HEK293 (cell line): ENCODE measurements at regions not wholly inside any gene's neighbourhood (a gene's known extent, or its start where the extent isn't known, plus 50 kb on each side); places are given as distances from the start of the nearest gene placed in this dataset.
"Not testable (repeated sequence)": the region's sequence is repeated elsewhere in the genome, so short reads cannot be mapped to it uniquely, and the experiment has no call there.

Experiments used
- CTCF ChIA-PET: fragments of 350-600 bp; formaldehyde crosslinking; extraction: SDS; loops from one replicate; lab custom pipeline; 2021; ENCODE audit warnings: antibody characterized with exemption; lab: Yijun Ruan, JAX
- POLR2A ChIA-PET: fragments of 300-600 bp; formaldehyde crosslinking; extraction: SDS; loops from one replicate; lab custom pipeline; 2020; ENCODE audit warnings: antibody characterized with exemption, inconsistent platforms; lab: Yijun Ruan, JAX
- H3K27ac ChIP-seq: fragments of 200-500 bp; sonication (Bioruptor generic); 2 replicates; pipeline ENCODE4 v1.5.1; 2014; ENCODE audit warnings: low read depth, low read length, control low read depth, inconsistent platforms; ENCODE audit errors: extremely low read depth
- H3K36me3 ChIP-seq, 2 experiments: fragments of 200-500 bp in 1 of 2; sonication (Bioruptor generic) in 1 of 2; 1 replicate in 1 of 2; 2 replicates in 1 of 2; pipeline ENCODE4 v1.5.1; 2014 to 2017; ENCODE audit warnings: inconsistent platforms in 2 of 2, low read length in 2 of 2; ENCODE audit not compliant: control insufficient read depth in 2 of 2, insufficient read depth in 1 of 2
- H3K4me1 ChIP-seq: fragments of 200-500 bp; sonication (Bioruptor generic); 2 replicates; pipeline ENCODE4 v1.5.1; 2014; ENCODE audit warnings: mild to moderate bottlenecking, low read length, inconsistent platforms; ENCODE audit not compliant: control insufficient read depth, insufficient read depth
- H3K4me3 ChIP-seq: 2 replicates; pipeline ENCODE4 v1.5.1; 2011; ENCODE audit warnings: low read depth, mild to moderate bottlenecking, control low read depth, low read length, moderate library complexity
- H3K9me3 ChIP-seq: fragments of 200-500 bp; sonication (Bioruptor generic); 2 replicates; pipeline ENCODE4 v1.5.1; 2014; ENCODE audit warnings: low read depth, low read length, inconsistent platforms; ENCODE audit not compliant: control insufficient read depth, insufficient read depth
- GLIS2 ChIP-seq: fragments of 450-650 bp; formaldehyde crosslinking; IDR thresholded peaks from 2 replicates; pipeline ENCODE4 v1.5.1; 2016; ENCODE audit warnings: missing biosample characterization, missing genetic modification characterization
- IKZF3 ChIP-seq: fragments of 450-650 bp; IDR thresholded peaks from 2 replicates; pipeline ENCODE4 v1.5.0; 2018; ENCODE audit warnings: missing biosample characterization, mild to moderate bottlenecking, missing genetic modification characterization, moderate library complexity
- SCRT2 ChIP-seq: fragments of 450-650 bp; formaldehyde crosslinking; IDR thresholded peaks from 2 replicates; pipeline ENCODE4 v1.5.1; 2016; ENCODE audit warnings: missing biosample characterization, missing genetic modification characterization
- SP2 ChIP-seq: fragments of 450-650 bp; formaldehyde crosslinking; IDR thresholded peaks from 2 replicates; pipeline ENCODE4 v1.5.1; 2016; ENCODE audit warnings: missing biosample characterization, missing genetic modification characterization
- SP7 ChIP-seq: fragments of 450-650 bp; formaldehyde crosslinking; IDR thresholded peaks from 2 replicates; pipeline ENCODE4 v1.5.1; 2016; ENCODE audit warnings: missing biosample characterization, missing genetic modification characterization
- ZBTB17 ChIP-seq: fragments of 450-650 bp; formaldehyde crosslinking; IDR thresholded peaks from 2 replicates; pipeline ENCODE4 v1.5.1; 2016; ENCODE audit warnings: missing biosample characterization, missing genetic modification characterization
- ZBTB8A ChIP-seq: fragments of 450-650 bp; formaldehyde crosslinking; IDR thresholded peaks from 2 replicates; pipeline ENCODE4 v1.5.1; 2016; ENCODE audit warnings: missing biosample characterization, missing genetic modification characterization
- ZEB2 ChIP-seq: fragments of 450-650 bp; formaldehyde crosslinking; IDR thresholded peaks from 2 replicates; pipeline ENCODE4 v1.5.1; 2016; ENCODE audit warnings: missing biosample characterization, missing genetic modification characterization
- ZNF629 ChIP-seq: fragments of 450-650 bp; formaldehyde crosslinking; IDR thresholded peaks from 2 replicates; pipeline ENCODE4 v1.5.1; 2017; ENCODE audit warnings: missing biosample characterization, missing genetic modification characterization
- ZNF660 ChIP-seq: fragments of 450-650 bp; IDR thresholded peaks from 2 replicates; pipeline ENCODE4 v1.5.1; 2018; ENCODE audit warnings: missing biosample characterization, mild to moderate bottlenecking, missing genetic modification characterization
- ZNF76 ChIP-seq: fragments of 450-650 bp; formaldehyde crosslinking; IDR thresholded peaks from 2 replicates; pipeline ENCODE4; 2016; ENCODE audit warnings: low read depth, missing biosample characterization, missing genetic modification characterization, borderline replicate concordance
- ZNF768 ChIP-seq: fragments of 450-650 bp; formaldehyde crosslinking; IDR thresholded peaks from 2 replicates; pipeline ENCODE4 v1.5.1; 2018; ENCODE audit warnings: missing biosample characterization, mild to moderate bottlenecking, missing genetic modification characterization
- TF ChIP-seq, protein P1 (sequence below): fragments of 450-650 bp; formaldehyde crosslinking; IDR thresholded peaks from 2 replicates; pipeline ENCODE4 v1.5.1; 2016; ENCODE audit warnings: missing biosample characterization, missing genetic modification characterization
- TF ChIP-seq, protein P2 (sequence below): fragments of 450-650 bp; formaldehyde crosslinking; IDR thresholded peaks from 2 replicates; pipeline ENCODE4 v1.5.1; 2016; ENCODE audit warnings: missing biosample characterization, missing genetic modification characterization
- TF ChIP-seq, protein P3 (sequence below): fragments of 450-650 bp; formaldehyde crosslinking; IDR thresholded peaks from 2 replicates; pipeline ENCODE4 v1.5.1; 2016; ENCODE audit warnings: missing biosample characterization, missing genetic modification characterization
- TF ChIP-seq, protein P4 (sequence below): fragments of 450-650 bp; formaldehyde crosslinking; IDR thresholded peaks from 2 replicates; pipeline ENCODE4 v1.5.1; 2016; ENCODE audit warnings: missing biosample characterization, missing genetic modification characterization

DNA sequence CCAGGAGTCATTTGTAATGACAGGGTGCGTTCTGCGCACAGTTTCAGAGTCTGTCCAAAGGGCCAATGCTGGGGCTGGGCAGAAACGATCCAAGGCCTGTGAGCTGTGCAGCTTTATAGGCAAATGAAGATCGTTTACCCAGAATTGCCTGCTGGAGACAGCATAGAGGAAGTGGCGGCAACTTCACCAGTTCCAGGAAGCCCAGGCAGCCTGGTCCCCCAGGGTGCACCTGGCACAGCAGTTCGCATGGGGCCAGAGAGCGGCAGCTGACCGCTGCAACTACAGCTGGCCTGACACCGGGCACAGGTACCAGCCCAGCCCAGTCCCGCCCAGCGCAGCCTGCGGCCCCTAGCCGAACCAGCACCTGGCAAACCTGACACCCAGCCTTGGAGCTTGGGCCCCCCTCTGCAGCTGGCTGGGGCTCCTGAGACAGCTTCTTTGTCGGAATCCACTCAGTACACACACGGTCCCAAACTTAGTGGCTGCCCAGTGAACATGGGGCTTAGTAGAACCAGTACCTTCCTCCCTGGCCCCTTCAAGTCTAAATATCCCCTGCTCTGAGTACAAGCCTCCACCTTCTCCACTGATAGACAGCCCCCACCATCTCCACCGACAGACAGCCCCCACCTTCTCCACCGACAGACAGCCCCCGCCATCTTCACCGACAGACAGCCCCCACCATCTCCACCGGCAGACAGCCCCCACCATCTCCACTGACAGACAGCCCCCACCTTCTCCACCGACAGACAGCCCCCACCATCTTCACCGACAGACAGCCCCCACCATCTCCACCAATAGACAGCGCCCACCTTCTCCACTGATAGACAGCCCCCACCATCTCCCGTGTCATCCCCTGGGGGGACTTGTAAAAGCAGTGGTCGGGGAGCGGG, 62.7 kb upstream of the SPN start:
- POLR2A ChIA-PET, result interaction anchor here (0.6 kb wide), 1 partner anchor 397 kb away, joined by 3 read pairs; no protein-coding TSS in a partner anchor
- 0 out of 2 replicates have a peak, but pooled peaks have one; percentile 24 for TF ChIP-seq ZNF76 (tag by site-specific recombination)
- H3K4me1 ChIP-seq, CTCF ChIA-PET, H3K27ac ChIP-seq, H3K36me3 ChIP-seq, H3K9me3 ChIP-seq, H3K4me3 ChIP-seq: not testable (repeated sequence)

DNA sequence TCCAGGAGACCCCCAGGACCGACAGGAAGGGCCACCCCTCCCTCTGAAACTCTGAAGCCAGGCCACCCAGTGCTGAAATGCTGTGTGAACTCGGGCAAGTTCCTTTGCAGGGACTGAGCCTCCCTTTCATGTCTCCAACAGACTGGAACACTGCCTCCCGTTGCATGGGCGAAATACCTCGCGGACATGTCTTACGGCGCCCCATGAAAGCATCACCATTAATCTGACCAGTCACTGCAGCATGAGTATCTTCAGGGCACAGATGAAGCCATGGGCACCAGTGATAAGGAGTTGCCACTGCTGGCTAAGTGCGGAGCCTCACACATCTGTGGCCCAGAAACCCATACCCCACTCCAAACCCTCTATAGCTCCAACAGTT, 60.8 kb upstream of the SPN start:
- H3K27ac ChIP-seq, POLR2A ChIA-PET, CTCF ChIA-PET, H3K4me1 ChIP-seq, H3K36me3 ChIP-seq, H3K4me3 ChIP-seq, H3K9me3 ChIP-seq: not testable (repeated sequence)

DNA sequence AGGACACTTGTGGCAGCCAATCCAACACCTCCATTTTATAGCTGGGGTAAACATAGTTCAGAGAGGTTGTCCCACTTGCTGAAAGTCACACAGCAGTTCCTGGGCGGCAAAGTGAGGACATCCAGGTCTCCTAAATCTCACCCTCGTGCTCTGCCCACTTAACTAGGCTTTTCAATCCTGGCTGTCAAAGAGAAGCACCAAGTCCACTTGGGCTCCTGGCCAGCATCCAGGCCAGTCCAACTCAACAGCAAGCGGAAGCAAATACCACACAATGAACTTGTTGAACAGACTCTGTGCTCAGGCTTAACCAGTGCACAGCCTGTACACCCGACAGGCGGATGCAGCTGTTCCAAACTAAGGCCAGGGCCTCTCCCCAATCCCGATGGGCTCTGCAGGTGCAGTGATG, 60.4 kb upstream of the SPN start:
- CTCF ChIA-PET, POLR2A ChIA-PET, H3K27ac ChIP-seq, H3K4me1 ChIP-seq, H3K9me3 ChIP-seq, H3K36me3 ChIP-seq, H3K4me3 ChIP-seq: not testable (repeated sequence)
- TF ChIP-seq SCRT2 (tag by site-specific recombination) (peak; percentile 43; the same call in 1 of the 2 replicates), ZNF768 (peak; percentile 95; the same call in 1 of the 2 replicates)
- TF ChIP-seq, protein P1, sequence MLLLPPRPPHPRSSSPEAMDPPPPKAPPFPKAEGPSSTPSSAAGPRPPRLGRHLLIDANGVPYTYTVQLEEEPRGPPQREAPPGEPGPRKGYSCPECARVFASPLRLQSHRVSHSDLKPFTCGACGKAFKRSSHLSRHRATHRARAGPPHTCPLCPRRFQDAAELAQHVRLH (tag by site-specific recombination), result peak; percentile 62; the same call in 1 of the 2 replicates

DNA sequence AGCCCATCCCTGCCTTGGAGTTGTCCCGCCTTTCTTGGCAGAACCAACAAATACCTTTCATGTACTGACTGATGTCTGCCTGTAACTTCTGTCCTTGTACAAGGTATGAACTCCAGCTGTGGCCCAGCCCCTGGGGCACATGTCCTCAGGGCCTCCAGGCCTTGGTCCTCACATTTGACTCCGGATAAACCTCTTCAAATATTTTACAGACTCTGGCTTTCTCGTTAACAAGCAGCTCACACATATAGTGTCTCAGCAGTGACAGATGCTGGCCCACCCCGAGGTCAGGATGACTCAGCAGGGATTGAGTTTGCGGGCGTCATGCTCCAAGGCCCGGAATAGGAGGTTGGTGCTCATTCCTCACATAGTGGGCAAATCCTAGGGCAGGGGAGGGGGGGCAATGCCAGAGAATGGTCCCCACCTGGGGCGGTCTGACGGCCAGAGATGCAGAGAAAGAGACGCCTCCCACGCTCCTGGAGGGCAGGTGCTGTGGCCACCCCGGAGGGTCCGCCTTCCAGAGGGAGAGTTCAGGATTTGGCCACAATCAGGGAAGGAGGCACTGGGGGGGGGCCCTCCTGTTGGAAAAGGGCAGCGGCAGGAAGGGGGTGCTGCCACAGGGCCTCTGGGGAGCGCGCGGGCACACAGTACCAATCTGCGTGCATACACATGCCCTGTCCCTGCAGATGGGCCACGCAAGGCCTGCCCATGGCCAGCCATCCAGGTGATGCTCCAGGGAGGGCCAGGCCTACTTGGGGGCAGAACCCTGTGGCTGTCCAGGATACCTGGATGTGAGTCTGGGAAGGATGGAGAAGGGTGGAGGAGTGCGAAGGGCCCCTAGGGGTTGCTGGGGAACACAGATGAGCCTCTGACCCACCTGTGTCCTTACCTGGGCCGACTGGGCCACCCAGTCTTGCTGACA, 58.2 kb upstream of the SPN start:
- H3K36me3 ChIP-seq, H3K9me3 ChIP-seq, H3K4me1 ChIP-seq, POLR2A ChIA-PET, H3K4me3 ChIP-seq, H3K27ac ChIP-seq, CTCF ChIA-PET: not testable (repeated sequence)
- TF ChIP-seq ZBTB17 (peak; percentile 23; the same call in 1 of the 2 replicates), ZEB2 (tag by site-specific recombination) (peak; percentile 48; the same call in 1 of the 2 replicates), ZNF629 (tag by site-specific recombination) (peak; percentile 44), SP7 (tag by site-specific recombination) (peak; percentile 34; the same call in 1 of the 2 replicates), SP2 (peak; percentile 35; the same call in 1 of the 2 replicates), GLIS2 (tag by site-specific recombination) (peak; percentile 44; the same call in 1 of the 2 replicates), IKZF3 (peak; percentile 51; the same call in 1 of the 2 replicates), ZBTB8A (peak; percentile 67), ZNF660 (0 out of 2 replicates have a peak, but pooled peaks have one; percentile 29)
- TF ChIP-seq, protein P2, sequence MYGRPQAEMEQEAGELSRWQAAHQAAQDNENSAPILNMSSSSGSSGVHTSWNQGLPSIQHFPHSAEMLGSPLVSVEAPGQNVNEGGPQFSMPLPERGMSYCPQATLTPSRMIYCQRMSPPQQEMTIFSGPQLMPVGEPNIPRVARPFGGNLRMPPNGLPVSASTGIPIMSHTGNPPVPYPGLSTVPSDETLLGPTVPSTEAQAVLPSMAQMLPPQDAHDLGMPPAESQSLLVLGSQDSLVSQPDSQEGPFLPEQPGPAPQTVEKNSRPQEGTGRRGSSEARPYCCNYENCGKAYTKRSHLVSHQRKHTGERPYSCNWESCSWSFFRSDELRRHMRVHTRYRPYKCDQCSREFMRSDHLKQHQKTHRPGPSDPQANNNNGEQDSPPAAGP, result 0 out of 2 replicates have a peak, but pooled peaks have one; percentile 56
- TF ChIP-seq, protein P3, sequence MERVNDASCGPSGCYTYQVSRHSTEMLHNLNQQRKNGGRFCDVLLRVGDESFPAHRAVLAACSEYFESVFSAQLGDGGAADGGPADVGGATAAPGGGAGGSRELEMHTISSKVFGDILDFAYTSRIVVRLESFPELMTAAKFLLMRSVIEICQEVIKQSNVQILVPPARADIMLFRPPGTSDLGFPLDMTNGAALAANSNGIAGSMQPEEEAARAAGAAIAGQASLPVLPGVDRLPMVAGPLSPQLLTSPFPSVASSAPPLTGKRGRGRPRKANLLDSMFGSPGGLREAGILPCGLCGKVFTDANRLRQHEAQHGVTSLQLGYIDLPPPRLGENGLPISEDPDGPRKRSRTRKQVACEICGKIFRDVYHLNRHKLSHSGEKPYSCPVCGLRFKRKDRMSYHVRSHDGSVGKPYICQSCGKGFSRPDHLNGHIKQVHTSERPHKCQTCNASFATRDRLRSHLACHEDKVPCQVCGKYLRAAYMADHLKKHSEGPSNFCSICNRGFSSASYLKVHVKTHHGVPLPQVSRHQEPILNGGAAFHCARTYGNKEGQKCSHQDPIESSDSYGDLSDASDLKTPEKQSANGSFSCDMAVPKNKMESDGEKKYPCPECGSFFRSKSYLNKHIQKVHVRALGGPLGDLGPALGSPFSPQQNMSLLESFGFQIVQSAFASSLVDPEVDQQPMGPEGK (tag by site-specific recombination), result 0 out of 2 replicates have a peak, but pooled peaks have one; percentile 40
- TF ChIP-seq, protein P4, sequence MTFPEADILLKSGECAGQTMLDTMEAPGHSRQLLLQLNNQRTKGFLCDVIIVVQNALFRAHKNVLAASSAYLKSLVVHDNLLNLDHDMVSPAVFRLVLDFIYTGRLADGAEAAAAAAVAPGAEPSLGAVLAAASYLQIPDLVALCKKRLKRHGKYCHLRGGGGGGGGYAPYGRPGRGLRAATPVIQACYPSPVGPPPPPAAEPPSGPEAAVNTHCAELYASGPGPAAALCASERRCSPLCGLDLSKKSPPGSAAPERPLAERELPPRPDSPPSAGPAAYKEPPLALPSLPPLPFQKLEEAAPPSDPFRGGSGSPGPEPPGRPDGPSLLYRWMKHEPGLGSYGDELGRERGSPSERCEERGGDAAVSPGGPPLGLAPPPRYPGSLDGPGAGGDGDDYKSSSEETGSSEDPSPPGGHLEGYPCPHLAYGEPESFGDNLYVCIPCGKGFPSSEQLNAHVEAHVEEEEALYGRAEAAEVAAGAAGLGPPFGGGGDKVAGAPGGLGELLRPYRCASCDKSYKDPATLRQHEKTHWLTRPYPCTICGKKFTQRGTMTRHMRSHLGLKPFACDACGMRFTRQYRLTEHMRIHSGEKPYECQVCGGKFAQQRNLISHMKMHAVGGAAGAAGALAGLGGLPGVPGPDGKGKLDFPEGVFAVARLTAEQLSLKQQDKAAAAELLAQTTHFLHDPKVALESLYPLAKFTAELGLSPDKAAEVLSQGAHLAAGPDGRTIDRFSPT (tag by site-specific recombination), result 0 out of 2 replicates have a peak, but pooled peaks have one; percentile 51

DNA sequence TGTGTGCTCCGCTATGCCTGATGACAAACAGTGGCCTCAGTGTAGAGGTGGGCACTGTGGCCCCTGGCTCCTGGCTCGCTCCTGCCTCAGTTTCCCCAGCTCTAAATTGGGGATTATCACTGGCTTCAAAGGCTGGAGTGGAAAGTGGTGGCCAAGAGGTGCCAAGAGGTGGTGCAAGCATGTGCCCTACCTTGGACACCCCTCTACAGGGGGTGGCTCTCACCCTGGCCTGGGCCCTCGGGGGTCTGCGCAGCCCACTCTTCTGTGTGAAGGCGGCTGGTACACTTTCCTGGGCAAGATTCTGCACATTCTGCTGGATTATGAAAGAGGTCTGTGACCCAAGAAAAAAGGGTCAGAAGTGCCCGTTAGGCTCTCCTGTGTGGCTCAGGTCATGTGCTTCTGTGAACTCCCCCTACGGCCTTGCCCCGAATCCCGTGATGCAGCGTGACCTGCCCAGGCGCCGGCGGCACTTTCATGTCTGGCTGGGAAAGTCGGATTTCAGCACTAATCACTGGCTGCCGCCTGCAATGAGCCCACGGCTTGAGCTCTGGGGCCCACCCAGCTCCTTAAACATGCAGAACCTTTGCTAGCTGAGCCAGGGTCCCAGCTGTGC, 57.3 kb upstream of the SPN start:
- H3K4me3 ChIP-seq, H3K36me3 ChIP-seq, POLR2A ChIA-PET, H3K4me1 ChIP-seq, H3K27ac ChIP-seq, H3K9me3 ChIP-seq, CTCF ChIA-PET: not testable (repeated sequence)
